ENCODE measurements at regions not wholly inside any gene's neighbourhood (a gene's known extent, or its start where the extent isn't known, plus 50 kb on each side); places are given as distances from the start of the nearest gene placed in this dataset.

DNA sequence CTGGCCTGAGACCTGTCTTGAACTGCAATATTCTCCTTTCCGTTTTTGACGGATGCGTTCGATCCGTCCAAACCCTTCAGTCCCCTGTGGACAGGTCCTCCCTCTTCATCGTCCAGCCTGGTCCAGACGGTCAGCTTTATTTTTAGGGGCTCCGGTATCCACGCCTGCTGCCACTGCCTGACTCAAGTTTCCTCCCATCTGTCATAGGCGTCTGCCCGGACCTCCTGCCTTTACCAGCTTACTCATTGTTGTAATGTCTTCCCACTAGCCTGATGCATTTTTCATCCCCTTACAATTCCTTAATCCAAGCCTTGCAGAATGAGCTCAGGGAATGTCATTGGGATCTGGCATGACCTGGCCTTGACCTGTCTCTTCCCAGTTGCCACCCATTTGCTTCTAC is 145.8 kb downstream of the TENT4A start:
- no peaks in the 10 kb centered on the region for H3K79me1 ChIP-seq (ENCODE audit: low read length)

GRCh38 chr5:6859951-6860638 is 146.9 kb downstream of the TENT4A start:
- H3K56ac ChIP-seq (ENCODE audit: low read length): no peak overlapping the region
- no peak overlapping the region for H3K27ac ChIP-seq (ENCODE audit: low read depth, low read length)
- no peaks in the 10 kb centered on the region for H3K27me3 ChIP-seq (ENCODE audit: insufficient read depth, low read length, poor library complexity)
- no peaks in the 10 kb centered on the region for H3K4me1 ChIP-seq (ENCODE audit: control insufficient read depth, low read depth, low read length)
- H4K5ac ChIP-seq (ENCODE audit: low read length): no peak overlapping the region
- H3K79me2 ChIP-seq (ENCODE audit: control insufficient read depth, insufficient read depth, low read length): no peaks in the 10 kb centered on the region
- H2BK120ac ChIP-seq (ENCODE audit: low read depth, low read length): no peak overlapping the region
- no peak overlapping the region for H2BK15ac ChIP-seq (replicated peaks; ENCODE audit: low read depth)
- H3K79me1 ChIP-seq (ENCODE audit: low read length): no peaks in the 10 kb centered on the region
- H3K4me3 ChIP-seq (ENCODE audit: low read length): no peak overlapping the region
- no peak overlapping the region for H3K23ac ChIP-seq (ENCODE audit: low read length)
- no peak overlapping the region for H3K18ac ChIP-seq (ENCODE audit: low read length)
- no peak overlapping the region for H3K9ac ChIP-seq (ENCODE audit: low read length)
- H2BK5ac ChIP-seq (ENCODE audit: low read length): no peak overlapping the region
- H4K8ac ChIP-seq (ENCODE audit: low read depth, low read length): no peak overlapping the region
- H3K4ac ChIP-seq (ENCODE audit: low read depth, low read length): no peak overlapping the region
- no peak for DNase-seq
- no peak overlapping the region for H3K4me2 ChIP-seq (ENCODE audit: low read length)
- no peak overlapping the region for H2AK5ac ChIP-seq (ENCODE audit: low read length)
- no peaks in the 10 kb centered on the region for H3K36me3 ChIP-seq (ENCODE audit: control insufficient read depth, insufficient read depth, low read length)
- no CpG with 5 or more reads among the region's 9 CpGs for WGBS (ENCODE audit: extremely low coverage, insufficient coverage, low lambda C conversion rate)

More for the DNA sequence above, 145.8 kb downstream of the TENT4A start:
- H3K27ac ChIP-seq (ENCODE audit: low read depth, low read length): no peak overlapping the region
- no peaks in the 10 kb centered on the region for H3K4me1 ChIP-seq (ENCODE audit: control insufficient read depth, low read depth, low read length)
- no peak overlapping the region for H4K5ac ChIP-seq (ENCODE audit: low read length)
- DNase-seq: no peak
- no peaks in the 10 kb centered on the region for H3K36me3 ChIP-seq (ENCODE audit: control insufficient read depth, insufficient read depth, low read length)
- no CpG with 5 or more reads among the region's 11 CpGs for WGBS (ENCODE audit: extremely low coverage, insufficient coverage, low lambda C conversion rate)
- H3K18ac ChIP-seq (ENCODE audit: low read length): no peak overlapping the region
- H3K4me2 ChIP-seq (ENCODE audit: low read length): no peak overlapping the region
- H2BK15ac ChIP-seq (replicated peaks; ENCODE audit: low read depth): no peak overlapping the region
- H3K27me3 ChIP-seq (ENCODE audit: insufficient read depth, low read length, poor library complexity): no peaks in the 10 kb centered on the region
- H3K4me3 ChIP-seq (ENCODE audit: low read length): no peak overlapping the region
- no peak overlapping the region for H2AK5ac ChIP-seq (ENCODE audit: low read length)
- no peak overlapping the region for H3K23ac ChIP-seq (ENCODE audit: low read length)
- no peak overlapping the region for H2BK120ac ChIP-seq (ENCODE audit: low read depth, low read length)
- H3K79me2 ChIP-seq (ENCODE audit: control insufficient read depth, insufficient read depth, low read length): no peaks in the 10 kb centered on the region
- no peak overlapping the region for H3K4ac ChIP-seq (ENCODE audit: low read depth, low read length)
- H2BK5ac ChIP-seq (ENCODE audit: low read length): no peak overlapping the region
- H3K9ac ChIP-seq (ENCODE audit: low read length): no peak overlapping the region
- no peak overlapping the region for H4K8ac ChIP-seq (ENCODE audit: low read depth, low read length)
- no peak overlapping the region for H3K56ac ChIP-seq (ENCODE audit: low read length)

DNA sequence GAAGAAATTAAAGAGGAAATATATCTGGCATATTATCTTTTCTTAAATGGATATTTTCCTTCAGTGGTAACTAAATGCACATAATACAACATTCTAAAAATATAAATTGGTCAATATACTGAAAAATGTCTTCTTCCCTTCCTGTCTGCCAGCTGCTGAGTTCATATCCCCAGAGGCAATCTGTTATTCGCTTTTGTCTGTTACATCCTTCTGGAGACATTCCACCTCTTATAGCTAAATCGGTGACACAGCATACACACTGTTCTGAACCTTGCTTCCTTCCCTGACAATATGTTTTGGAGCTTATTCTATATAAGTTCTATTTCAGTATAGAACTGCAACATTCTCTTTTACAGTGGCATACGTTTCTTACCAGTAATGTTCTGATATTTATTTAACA is 147.8 kb downstream of the TENT4A start:
- Histone ChIP-seq H3K23ac (ENCODE audit: low read length) (no peak overlapping the region), H3K4me2 (ENCODE audit: low read length) (no peak overlapping the region), H3K9ac (ENCODE audit: low read length) (no peak overlapping the region), H2BK120ac (ENCODE audit: low read depth, low read length) (no peak overlapping the region), H4K5ac (ENCODE audit: low read length) (no peak overlapping the region), H2BK5ac (ENCODE audit: low read length) (no peak overlapping the region), H4K8ac (ENCODE audit: low read depth, low read length) (no peak overlapping the region), H2BK15ac (replicated peaks; ENCODE audit: low read depth) (no peak overlapping the region), H3K4ac (ENCODE audit: low read depth, low read length) (no peak overlapping the region), H3K27me3 (ENCODE audit: insufficient read depth, low read length, poor library complexity) (no peaks in the 10 kb centered on the region), H3K4me3 (ENCODE audit: low read length) (no peak overlapping the region), H3K79me1 (ENCODE audit: low read length) (no peaks in the 10 kb centered on the region), H3K79me2 (ENCODE audit: control insufficient read depth, insufficient read depth, low read length) (no peaks in the 10 kb centered on the region), H3K27ac (ENCODE audit: low read depth, low read length) (no peak overlapping the region), H2AK5ac (ENCODE audit: low read length) (no peak overlapping the region), H3K4me1 (ENCODE audit: control insufficient read depth, low read depth, low read length) (no peaks in the 10 kb centered on the region), H3K36me3 (ENCODE audit: control insufficient read depth, insufficient read depth, low read length) (no peaks in the 10 kb centered on the region), H3K56ac (ENCODE audit: low read length) (no peak overlapping the region), H3K18ac (ENCODE audit: low read length) (no peak overlapping the region)
- no peak for DNase-seq
- WGBS (ENCODE audit: extremely low coverage, insufficient coverage, low lambda C conversion rate): no CpG with 5 or more reads among the region's 3 CpGs

DNA sequence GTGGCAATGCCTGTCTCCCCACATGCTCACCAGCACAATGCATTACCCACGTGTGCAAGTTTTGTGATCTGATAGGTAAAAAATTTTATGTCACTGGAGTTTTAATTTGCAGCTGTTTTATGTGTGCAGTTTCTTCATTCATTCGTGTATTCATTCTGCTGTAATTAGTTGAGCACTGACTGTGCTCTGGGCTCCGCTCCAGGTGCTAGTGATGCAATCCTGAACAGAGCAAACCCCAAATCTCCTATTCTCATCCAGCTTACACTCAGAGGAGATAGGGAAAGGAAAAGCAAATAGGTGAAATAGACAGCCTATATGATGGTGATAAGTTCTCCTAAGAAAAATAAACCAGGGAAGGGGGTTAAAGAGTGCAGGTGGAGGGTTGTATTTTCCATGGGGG is 148.4 kb downstream of the TENT4A start:
- no peaks in the 10 kb centered on the region for H3K36me3 ChIP-seq (ENCODE audit: control insufficient read depth, insufficient read depth, low read length)
- no peak overlapping the region for H2BK15ac ChIP-seq (replicated peaks; ENCODE audit: low read depth)
- no peak overlapping the region for H3K18ac ChIP-seq (ENCODE audit: low read length)
- H3K4me3 ChIP-seq (ENCODE audit: low read length): no peak overlapping the region
- H3K4me2 ChIP-seq (ENCODE audit: low read length): no peak overlapping the region
- no peaks in the 10 kb centered on the region for H3K79me2 ChIP-seq (ENCODE audit: control insufficient read depth, insufficient read depth, low read length)
- no peaks in the 10 kb centered on the region for H3K27me3 ChIP-seq (ENCODE audit: insufficient read depth, low read length, poor library complexity)
- no peak overlapping the region for H2BK120ac ChIP-seq (ENCODE audit: low read depth, low read length)
- H3K23ac ChIP-seq (ENCODE audit: low read length): no peak overlapping the region
- H4K5ac ChIP-seq (ENCODE audit: low read length): no peak overlapping the region
- H3K9ac ChIP-seq (ENCODE audit: low read length): no peak overlapping the region
- no peaks in the 10 kb centered on the region for H3K4me1 ChIP-seq (ENCODE audit: control insufficient read depth, low read depth, low read length)
- H3K79me1 ChIP-seq (ENCODE audit: low read length): no peaks in the 10 kb centered on the region
- WGBS (ENCODE audit: extremely low coverage, insufficient coverage, low lambda C conversion rate): no CpG with 5 or more reads among the region's 3 CpGs
- H4K8ac ChIP-seq (ENCODE audit: low read depth, low read length): no peak overlapping the region
- no peak for DNase-seq
- H3K4ac ChIP-seq (ENCODE audit: low read depth, low read length): no peak overlapping the region
- H3K27ac ChIP-seq (ENCODE audit: low read depth, low read length): no peak overlapping the region
- no peak overlapping the region for H3K56ac ChIP-seq (ENCODE audit: low read length)
- no peak overlapping the region for H2BK5ac ChIP-seq (ENCODE audit: low read length)
- H2AK5ac ChIP-seq (ENCODE audit: low read length): no peak overlapping the region

DNA sequence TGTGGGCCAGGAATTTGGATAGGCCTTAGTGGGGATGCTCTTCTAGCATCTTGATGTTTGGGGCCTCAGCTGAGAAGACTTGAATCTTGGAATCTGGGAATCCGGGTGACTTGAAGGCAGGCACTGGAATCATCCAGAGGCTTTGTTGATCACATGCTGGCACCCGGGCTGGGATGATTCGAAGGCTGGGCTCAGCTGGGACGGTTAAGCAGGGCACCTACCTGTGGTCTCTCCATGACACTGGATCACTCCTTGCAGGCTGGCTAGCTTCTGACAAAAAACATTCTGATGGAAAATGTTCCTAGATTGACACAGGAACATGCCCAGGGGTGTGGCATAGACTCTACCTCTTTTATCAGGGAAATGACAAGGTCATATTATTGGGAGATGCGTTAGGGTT is 149.1 kb downstream of the TENT4A start:
- H3K18ac ChIP-seq (ENCODE audit: low read length): no peak overlapping the region
- no peaks in the 10 kb centered on the region for H3K36me3 ChIP-seq (ENCODE audit: control insufficient read depth, insufficient read depth, low read length)
- no peaks in the 10 kb centered on the region for H3K27me3 ChIP-seq (ENCODE audit: insufficient read depth, low read length, poor library complexity)
- no peak overlapping the region for H4K5ac ChIP-seq (ENCODE audit: low read length)
- no peak overlapping the region for H3K23ac ChIP-seq (ENCODE audit: low read length)
- no peaks in the 10 kb centered on the region for H3K4me1 ChIP-seq (ENCODE audit: control insufficient read depth, low read depth, low read length)
- no peak overlapping the region for H2BK15ac ChIP-seq (replicated peaks; ENCODE audit: low read depth)
- H3K79me2 ChIP-seq (ENCODE audit: control insufficient read depth, insufficient read depth, low read length): no peaks in the 10 kb centered on the region
- no peak overlapping the region for H2BK120ac ChIP-seq (ENCODE audit: low read depth, low read length)
- H3K9ac ChIP-seq (ENCODE audit: low read length): no peak overlapping the region
- no CpG with 5 or more reads among the region's 5 CpGs for WGBS (ENCODE audit: extremely low coverage, insufficient coverage, low lambda C conversion rate)
- H3K4ac ChIP-seq (ENCODE audit: low read depth, low read length): no peak overlapping the region
- H3K27ac ChIP-seq (ENCODE audit: low read depth, low read length): no peak overlapping the region
- no peak overlapping the region for H3K4me2 ChIP-seq (ENCODE audit: low read length)
- no peak overlapping the region for H3K56ac ChIP-seq (ENCODE audit: low read length)
- DNase-seq: no peak
- no peak overlapping the region for H3K4me3 ChIP-seq (ENCODE audit: low read length)
- no peak overlapping the region for H2AK5ac ChIP-seq (ENCODE audit: low read length)
- H4K8ac ChIP-seq (ENCODE audit: low read depth, low read length): no peak overlapping the region
- H3K79me1 ChIP-seq (ENCODE audit: low read length): no peaks in the 10 kb centered on the region
- H2BK5ac ChIP-seq (ENCODE audit: low read length): no peak overlapping the region

- no peak overlapping the region for H3K23ac ChIP-seq (ENCODE audit: low read length)
- H3K27me3 ChIP-seq (ENCODE audit: insufficient read depth, low read length, poor library complexity): no peaks in the 10 kb centered on the region
- no peak overlapping the region for H2BK15ac ChIP-seq (replicated peaks; ENCODE audit: low read depth)
- H2BK120ac ChIP-seq (ENCODE audit: low read depth, low read length): no peak overlapping the region
- no peak overlapping the region for H3K4me2 ChIP-seq (ENCODE audit: low read length)
- no peak overlapping the region for H3K4ac ChIP-seq (ENCODE audit: low read depth, low read length)
- H3K79me1 ChIP-seq (ENCODE audit: low read length): no peaks in the 10 kb centered on the region
- no peaks in the 10 kb centered on the region for H3K79me2 ChIP-seq (ENCODE audit: control insufficient read depth, insufficient read depth, low read length)
- H3K56ac ChIP-seq (ENCODE audit: low read length): no peak overlapping the region
- no peak overlapping the region for H3K9ac ChIP-seq (ENCODE audit: low read length)
- no peak overlapping the region for H4K8ac ChIP-seq (ENCODE audit: low read depth, low read length)
- no peak overlapping the region for H4K5ac ChIP-seq (ENCODE audit: low read length)
- no CpG with 5 or more reads among the region's 6 CpGs for WGBS (ENCODE audit: extremely low coverage, insufficient coverage, low lambda C conversion rate)
- H2BK5ac ChIP-seq (ENCODE audit: low read length): no peak overlapping the region
- no peak overlapping the region for H3K18ac ChIP-seq (ENCODE audit: low read length)
- H3K36me3 ChIP-seq (ENCODE audit: control insufficient read depth, insufficient read depth, low read length): no peaks in the 10 kb centered on the region
- no peaks in the 10 kb centered on the region for H3K4me1 ChIP-seq (ENCODE audit: control insufficient read depth, low read depth, low read length)
- no peak overlapping the region for H3K27ac ChIP-seq (ENCODE audit: low read depth, low read length)
- no peak overlapping the region for H2AK5ac ChIP-seq (ENCODE audit: low read length)
- H3K4me3 ChIP-seq (ENCODE audit: low read length): no peak overlapping the region
- DNase-seq: no peak
Observed at GRCh38 chr5:6867712-6868111, 154.5 kb downstream of the TENT4A start.

Measured in mesendoderm (in vitro differentiated cells).